ENCODE measurements at regions not wholly inside any gene's neighbourhood (a gene's known extent, or its start where the extent isn't known, plus 50 kb on each side); places are given as distances from the start of the nearest gene placed in this dataset.

DNA sequence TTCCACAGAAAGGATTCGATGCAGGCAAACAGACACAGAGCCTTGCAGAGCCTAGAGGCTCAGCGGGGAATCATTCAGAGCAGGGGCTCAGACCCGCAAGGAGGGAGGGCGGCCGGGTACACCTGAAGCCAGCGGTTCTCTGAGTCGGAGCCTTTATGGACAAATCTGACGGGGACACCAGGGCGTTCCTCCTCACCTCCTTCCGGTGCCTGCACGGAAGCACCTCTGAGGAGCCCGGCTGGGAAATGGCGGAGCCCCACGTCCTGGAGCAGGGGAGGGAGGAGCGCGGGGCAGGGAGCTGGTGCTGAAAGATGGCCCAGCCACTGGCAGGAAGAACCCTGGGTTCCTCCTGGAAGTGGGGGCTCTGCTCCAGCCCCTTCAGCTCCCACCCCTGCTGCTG is 193.5 kb upstream of the ALKAL2 start:
- 62% methylated on average over 16 of the region's 16 CpGs for WGBS (ENCODE audit: insufficient coverage, insufficient replicate concordance, low lambda C conversion rate, missing lambda C conversion rate)
- intact Hi-C loops (cut with micrococcal nuclease; ENCODE audit: unreplicated experiment) = no loop called here
- no peak overlapping the region for H3K4me2 ChIP-seq (ENCODE audit: control insufficient read depth, insufficient read depth)

More for the DNA sequence above, 193.5 kb upstream of the ALKAL2 start:
- H3K79me2 ChIP-seq (ENCODE audit: control insufficient read depth, insufficient read depth, low read length) = no peaks in the 10 kb centered on the region
- POLR2A ChIA-PET = no interaction called here
- H3K9me3 ChIP-seq (replicated peaks; ENCODE audit: control insufficient read depth, insufficient read depth, low read length) = no peaks in the 10 kb centered on the region
- RAD21 ChIA-PET (ENCODE audit: unreplicated experiment) = no interaction called here
- H3K9ac ChIP-seq (ENCODE audit: control insufficient read depth, insufficient read depth, low read length) = no peak overlapping the region
- H3K27ac ChIP-seq (ENCODE audit: control insufficient read depth, insufficient read depth) = no peak overlapping the region
- TF ChIP-seq ZNF207 (IDR thresholded peaks at IDR 0.05; ENCODE audit: borderline replicate concordance) (no peak), CBFB (IDR thresholded peaks at IDR 0.05; ENCODE audit: low read depth) (no peak), NBN (IDR thresholded peaks at IDR 0.05) (no peak), BACH1 (IDR thresholded peaks at IDR 0.05; ENCODE audit: borderline replicate concordance) (no peak), NR2C2 (IDR thresholded peaks at IDR 0.05; ENCODE audit: borderline replicate concordance, control insufficient read depth, insufficient read length, low read depth) (no peak), MYB (IDR thresholded peaks at IDR 0.05; ENCODE audit: borderline replicate concordance, low read depth, low read length) (no peak), SIN3A (IDR thresholded peaks at IDR 0.05; ENCODE audit: low read depth, low read length) (no peak)
- TF ChIP-seq, protein P1, sequence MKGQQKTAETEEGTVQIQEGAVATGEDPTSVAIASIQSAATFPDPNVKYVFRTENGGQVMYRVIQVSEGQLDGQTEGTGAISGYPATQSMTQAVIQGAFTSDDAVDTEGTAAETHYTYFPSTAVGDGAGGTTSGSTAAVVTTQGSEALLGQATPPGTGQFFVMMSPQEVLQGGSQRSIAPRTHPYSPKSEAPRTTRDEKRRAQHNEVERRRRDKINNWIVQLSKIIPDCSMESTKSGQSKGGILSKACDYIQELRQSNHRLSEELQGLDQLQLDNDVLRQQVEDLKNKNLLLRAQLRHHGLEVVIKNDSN (IDR thresholded peaks at IDR 0.05; ENCODE audit: borderline replicate concordance, extremely low read length, insufficient read depth, low read depth, low read length) = no peak
- TF ChIP-seq, protein P2, sequence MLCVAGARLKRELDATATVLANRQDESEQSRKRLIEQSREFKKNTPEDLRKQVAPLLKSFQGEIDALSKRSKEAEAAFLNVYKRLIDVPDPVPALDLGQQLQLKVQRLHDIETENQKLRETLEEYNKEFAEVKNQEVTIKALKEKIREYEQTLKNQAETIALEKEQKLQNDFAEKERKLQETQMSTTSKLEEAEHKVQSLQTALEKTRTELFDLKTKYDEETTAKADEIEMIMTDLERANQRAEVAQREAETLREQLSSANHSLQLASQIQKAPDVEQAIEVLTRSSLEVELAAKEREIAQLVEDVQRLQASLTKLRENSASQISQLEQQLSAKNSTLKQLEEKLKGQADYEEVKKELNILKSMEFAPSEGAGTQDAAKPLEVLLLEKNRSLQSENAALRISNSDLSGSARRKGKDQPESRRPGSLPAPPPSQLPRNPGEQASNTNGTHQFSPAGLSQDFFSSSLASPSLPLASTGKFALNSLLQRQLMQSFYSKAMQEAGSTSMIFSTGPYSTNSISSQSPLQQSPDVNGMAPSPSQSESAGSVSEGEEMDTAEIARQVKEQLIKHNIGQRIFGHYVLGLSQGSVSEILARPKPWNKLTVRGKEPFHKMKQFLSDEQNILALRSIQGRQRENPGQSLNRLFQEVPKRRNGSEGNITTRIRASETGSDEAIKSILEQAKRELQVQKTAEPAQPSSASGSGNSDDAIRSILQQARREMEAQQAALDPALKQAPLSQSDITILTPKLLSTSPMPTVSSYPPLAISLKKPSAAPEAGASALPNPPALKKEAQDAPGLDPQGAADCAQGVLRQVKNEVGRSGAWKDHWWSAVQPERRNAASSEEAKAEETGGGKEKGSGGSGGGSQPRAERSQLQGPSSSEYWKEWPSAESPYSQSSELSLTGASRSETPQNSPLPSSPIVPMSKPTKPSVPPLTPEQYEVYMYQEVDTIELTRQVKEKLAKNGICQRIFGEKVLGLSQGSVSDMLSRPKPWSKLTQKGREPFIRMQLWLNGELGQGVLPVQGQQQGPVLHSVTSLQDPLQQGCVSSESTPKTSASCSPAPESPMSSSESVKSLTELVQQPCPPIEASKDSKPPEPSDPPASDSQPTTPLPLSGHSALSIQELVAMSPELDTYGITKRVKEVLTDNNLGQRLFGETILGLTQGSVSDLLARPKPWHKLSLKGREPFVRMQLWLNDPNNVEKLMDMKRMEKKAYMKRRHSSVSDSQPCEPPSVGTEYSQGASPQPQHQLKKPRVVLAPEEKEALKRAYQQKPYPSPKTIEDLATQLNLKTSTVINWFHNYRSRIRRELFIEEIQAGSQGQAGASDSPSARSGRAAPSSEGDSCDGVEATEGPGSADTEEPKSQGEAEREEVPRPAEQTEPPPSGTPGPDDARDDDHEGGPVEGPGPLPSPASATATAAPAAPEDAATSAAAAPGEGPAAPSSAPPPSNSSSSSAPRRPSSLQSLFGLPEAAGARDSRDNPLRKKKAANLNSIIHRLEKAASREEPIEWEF (IDR thresholded peaks at IDR 0.05; ENCODE audit: insufficient replicate concordance, low read depth, low read length) = no peak
- BruUV-seq (replicated peaks) = no TSS peak
- SMC1A ChIA-PET (ENCODE audit: uncharacterized antibody, unreplicated experiment) = no interaction called here
- no peaks in the 10 kb centered on the region for H3K4me1 ChIP-seq (ENCODE audit: control insufficient read depth, insufficient read depth, low read length)
- no peak for FAIRE-seq
- no peaks in the 10 kb centered on the region for H3K27me3 ChIP-seq (replicated peaks in 1 of 2; ENCODE audit: control insufficient read depth in 2 of 2, insufficient read depth in 2 of 2, low read length in 1 of 2)
- DNase-seq (ENCODE audit: low read depth, low spot score) = no peak
- no peak for ATAC-seq
- no peak overlapping the region for H3K4me3 ChIP-seq
- in situ Hi-C loops (cut with MboI) = no loop called here
- CTCF ChIA-PET = no interaction called here
- no peaks in the 10 kb centered on the region for H4K20me1 ChIP-seq (ENCODE audit: control insufficient read depth, insufficient read depth)
- H2AFZ ChIP-seq (ENCODE audit: control insufficient read depth, low read depth, low read length) = no peak overlapping the region
- no peaks in the 10 kb centered on the region for H3K36me3 ChIP-seq (ENCODE audit: control insufficient read depth in 2 of 2, insufficient read depth in 2 of 2, low read length in 1 of 2)

Measured in GM12878 (cell line).